ENCODE measurements at regions not wholly inside any gene's neighbourhood (a gene's known extent, or its start where the extent isn't known, plus 50 kb on each side); places are given as distances from the start of the nearest gene placed in this dataset.

DNA sequence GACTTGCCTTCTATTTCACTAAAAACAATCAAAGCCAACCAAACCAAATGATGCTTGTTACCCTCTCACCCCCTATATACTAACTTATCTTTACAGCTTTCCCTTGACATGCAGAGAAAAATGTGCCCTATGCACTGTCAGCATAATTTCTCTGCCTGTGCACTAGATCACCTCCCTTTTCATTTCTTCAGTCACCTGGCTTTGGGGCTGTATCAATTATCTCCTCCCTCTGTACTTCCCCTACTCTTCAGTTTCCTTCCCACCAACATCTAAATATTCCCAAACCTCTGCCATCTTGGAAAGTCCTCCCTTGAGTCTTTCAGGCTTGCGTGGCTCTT lies 103.5 kb upstream of the TAPT1 start:
- 87 to 91% methylated on average over 1 of the region's 1 CpG for WGBS, 2 donors

GRCh38 chr4:16329125-16329796 lies 103.0 kb upstream of the TAPT1 start:
- Histone ChIP-seq H3K36me3 (ENCODE audit: control insufficient read depth in 2 of 2, insufficient read depth in 2 of 2, low read length in 1 of 2) (no peaks in the 10 kb centered on the region), H3K9me3 (ENCODE audit: control insufficient read depth in 2 of 2, insufficient read depth in 1 of 2, low read depth in 1 of 2, low read length in 1 of 2) (no peaks in the 10 kb centered on the region), H3K4me1 (ENCODE audit: control insufficient read depth in 2 of 2, insufficient read depth in 2 of 2, low read length in 1 of 2) (no peaks in the 10 kb centered on the region), H3K27me3 (ENCODE audit: control insufficient read depth in 1 of 2, insufficient read depth in 2 of 2, low read length in 2 of 2) (no peaks in the 10 kb centered on the region), H3K27ac (ENCODE audit: low read depth in 2 of 2, low read length in 1 of 2) (no peak overlapping the region), H3K4me3 (ENCODE audit: low read depth in 1 of 2, low read length in 2 of 2) (no peak overlapping the region)
- 83 to 85% methylated on average over 2 of the region's 2 CpGs for WGBS, 2 donors

More for the DNA sequence above, 103.5 kb upstream of the TAPT1 start:
- Histone ChIP-seq H3K36me3 (ENCODE audit: control insufficient read depth in 2 of 2, insufficient read depth in 2 of 2, low read length in 1 of 2) (no peaks in the 10 kb centered on the region), H3K4me3 (ENCODE audit: low read depth in 1 of 2, low read length in 2 of 2) (no peak overlapping the region), H3K4me1 (ENCODE audit: control insufficient read depth in 2 of 2, insufficient read depth in 2 of 2, low read length in 1 of 2) (no peaks in the 10 kb centered on the region), H3K27ac (ENCODE audit: low read depth in 2 of 2, low read length in 1 of 2) (no peak overlapping the region), H3K9me3 (ENCODE audit: control insufficient read depth in 2 of 2, insufficient read depth in 1 of 2, low read depth in 1 of 2, low read length in 1 of 2) (no peaks in the 10 kb centered on the region), H3K27me3 (ENCODE audit: control insufficient read depth in 1 of 2, insufficient read depth in 2 of 2, low read length in 2 of 2) (no peaks in the 10 kb centered on the region)

DNA sequence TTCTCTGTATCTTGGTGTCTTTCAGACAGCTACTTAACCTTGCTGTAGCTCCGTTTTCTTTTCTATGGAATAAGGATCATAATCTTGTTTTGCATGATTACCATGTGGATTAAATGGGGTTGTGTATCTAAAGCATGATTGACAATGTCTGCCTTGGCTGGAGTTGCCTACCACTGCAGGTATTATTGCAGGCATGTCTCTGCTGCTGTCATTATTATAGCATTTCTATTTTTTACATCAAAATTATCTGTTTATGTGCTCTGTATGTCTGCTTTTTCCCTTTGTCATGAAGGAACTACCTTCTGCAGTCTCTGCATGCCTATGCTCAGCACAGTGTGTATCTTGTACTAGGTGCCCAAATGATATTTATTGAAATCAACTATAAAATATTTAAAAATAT lies 95.9 kb upstream of the TAPT1 start:
- Histone ChIP-seq H3K4me3 (ENCODE audit: low read depth in 1 of 2, low read length in 2 of 2) (no peak overlapping the region), H3K36me3 (ENCODE audit: control insufficient read depth in 2 of 2, insufficient read depth in 2 of 2, low read length in 1 of 2) (no peaks in the 10 kb centered on the region), H3K27ac (ENCODE audit: low read depth in 2 of 2, low read length in 1 of 2) (no peak overlapping the region), H3K27me3 (ENCODE audit: control insufficient read depth in 1 of 2, insufficient read depth in 2 of 2, low read length in 2 of 2) (no peaks in the 10 kb centered on the region), H3K9me3 (ENCODE audit: control insufficient read depth in 2 of 2, insufficient read depth in 1 of 2, low read depth in 1 of 2, low read length in 1 of 2) (no peaks in the 10 kb centered on the region), H3K4me1 (ENCODE audit: control insufficient read depth in 2 of 2, insufficient read depth in 2 of 2, low read length in 1 of 2) (no peaks in the 10 kb centered on the region)
- WGBS, 2 donors = 36 to 53% methylated on average over 1 of the region's 1 CpG

- Histone ChIP-seq H3K27me3 (ENCODE audit: control insufficient read depth in 1 of 2, insufficient read depth in 2 of 2, low read length in 2 of 2) (no peaks in the 10 kb centered on the region), H3K36me3 (ENCODE audit: control insufficient read depth in 2 of 2, insufficient read depth in 2 of 2, low read length in 1 of 2) (no peaks in the 10 kb centered on the region), H3K4me3 (ENCODE audit: low read depth in 1 of 2, low read length in 2 of 2) (no peak overlapping the region), H3K27ac (ENCODE audit: low read depth in 2 of 2, low read length in 1 of 2) (no peak overlapping the region), H3K9me3 (ENCODE audit: control insufficient read depth in 2 of 2, insufficient read depth in 1 of 2, low read depth in 1 of 2, low read length in 1 of 2) (no peaks in the 10 kb centered on the region), H3K4me1 (ENCODE audit: control insufficient read depth in 2 of 2, insufficient read depth in 2 of 2, low read length in 1 of 2) (no peaks in the 10 kb centered on the region)
- 93% methylated on average over 8 of the region's 8 CpGs for WGBS, 2 donors
Observed at GRCh38 chr4:16315456-16315855, 89.2 kb upstream of the TAPT1 start.

- H3K27ac ChIP-seq (ENCODE audit: low read depth in 2 of 2, low read length in 1 of 2) = no peak overlapping the region
- H3K9me3 ChIP-seq (ENCODE audit: control insufficient read depth in 2 of 2, insufficient read depth in 1 of 2, low read depth in 1 of 2, low read length in 1 of 2) = no peaks in the 10 kb centered on the region
- H3K4me3 ChIP-seq (ENCODE audit: low read depth in 1 of 2, low read length in 2 of 2) = no peak overlapping the region
- no peaks in the 10 kb centered on the region for H3K36me3 ChIP-seq (ENCODE audit: control insufficient read depth in 2 of 2, insufficient read depth in 2 of 2, low read length in 1 of 2)
- no peaks in the 10 kb centered on the region for H3K4me1 ChIP-seq (ENCODE audit: control insufficient read depth in 2 of 2, insufficient read depth in 2 of 2, low read length in 1 of 2)
- WGBS, 2 donors = 76 to 82% methylated on average over 3 of the region's 3 CpGs
- H3K27me3 ChIP-seq (ENCODE audit: control insufficient read depth in 1 of 2, insufficient read depth in 2 of 2, low read length in 2 of 2) = no peaks in the 10 kb centered on the region
Observed at GRCh38 chr4:16310606-16311005, 84.3 kb upstream of the TAPT1 start.

GRCh38 chr4:16302648-16303047 lies 76.4 kb upstream of the TAPT1 start:
- Histone ChIP-seq H3K36me3 (ENCODE audit: control insufficient read depth in 2 of 2, insufficient read depth in 2 of 2, low read length in 1 of 2) (no peaks in the 10 kb centered on the region), H3K4me1 (ENCODE audit: control insufficient read depth in 2 of 2, insufficient read depth in 2 of 2, low read length in 1 of 2) (no peaks in the 10 kb centered on the region), H3K27me3 (ENCODE audit: control insufficient read depth in 1 of 2, insufficient read depth in 2 of 2, low read length in 2 of 2) (no peaks in the 10 kb centered on the region), H3K27ac (ENCODE audit: low read depth in 2 of 2, low read length in 1 of 2) (no peak overlapping the region), H3K9me3 (ENCODE audit: control insufficient read depth in 2 of 2, insufficient read depth in 1 of 2, low read depth in 1 of 2, low read length in 1 of 2) (no peaks in the 10 kb centered on the region), H3K4me3 (ENCODE audit: low read depth in 1 of 2, low read length in 2 of 2) (no peak overlapping the region)
- WGBS, 2 donors = 76 to 88% methylated on average over 3 of the region's 3 CpGs

DNA sequence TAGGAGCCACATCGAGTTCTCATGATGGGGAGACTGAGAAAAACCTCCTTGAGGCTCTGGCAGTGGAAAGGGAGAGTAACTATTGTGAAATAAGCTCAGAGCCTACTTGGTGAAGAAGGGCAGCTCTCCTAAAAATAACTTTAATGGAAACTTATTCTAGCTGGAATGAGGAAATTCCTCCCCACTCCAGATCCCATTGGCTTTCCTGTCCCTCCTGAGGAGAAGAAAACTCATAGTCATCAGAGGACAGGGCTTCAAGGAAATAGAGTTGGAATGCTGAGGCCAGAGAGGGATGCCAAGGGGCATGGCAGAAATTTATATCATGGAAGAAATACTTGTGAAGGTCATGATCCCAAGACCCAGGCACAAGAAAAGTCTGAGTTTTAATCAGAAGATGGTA lies 70.7 kb upstream of the TAPT1 start:
- Histone ChIP-seq H3K9me3 (ENCODE audit: control insufficient read depth in 2 of 2, insufficient read depth in 1 of 2, low read depth in 1 of 2, low read length in 1 of 2) (no peaks in the 10 kb centered on the region), H3K27me3 (ENCODE audit: control insufficient read depth in 1 of 2, insufficient read depth in 2 of 2, low read length in 2 of 2) (no peaks in the 10 kb centered on the region), H3K4me1 (ENCODE audit: control insufficient read depth in 2 of 2, insufficient read depth in 2 of 2, low read length in 1 of 2) (no peaks in the 10 kb centered on the region), H3K27ac (ENCODE audit: low read depth in 2 of 2, low read length in 1 of 2) (no peak overlapping the region), H3K36me3 (ENCODE audit: control insufficient read depth in 2 of 2, insufficient read depth in 2 of 2, low read length in 1 of 2) (no peaks in the 10 kb centered on the region), H3K4me3 (ENCODE audit: low read depth in 1 of 2, low read length in 2 of 2) (no peak overlapping the region)
- 73 to 74% methylated on average over 1 of the region's 1 CpG for WGBS, 2 donors

- Histone ChIP-seq H3K27me3 (ENCODE audit: control insufficient read depth in 1 of 2, insufficient read depth in 2 of 2, low read length in 2 of 2) (no peaks in the 10 kb centered on the region), H3K4me3 (ENCODE audit: low read depth in 1 of 2, low read length in 2 of 2) (no peak overlapping the region), H3K4me1 (ENCODE audit: control insufficient read depth in 2 of 2, insufficient read depth in 2 of 2, low read length in 1 of 2) (no peaks in the 10 kb centered on the region), H3K36me3 (ENCODE audit: control insufficient read depth in 2 of 2, insufficient read depth in 2 of 2, low read length in 1 of 2) (no peaks in the 10 kb centered on the region), H3K9me3 (ENCODE audit: control insufficient read depth in 2 of 2, insufficient read depth in 1 of 2, low read depth in 1 of 2, low read length in 1 of 2) (no peaks in the 10 kb centered on the region), H3K27ac (ENCODE audit: low read depth in 2 of 2, low read length in 1 of 2) (no peak overlapping the region)
- WGBS, 2 donors = 87 to 88% methylated on average over 1 of the region's 1 CpG
Observed at GRCh38 chr4:16294455-16294854, 68.2 kb upstream of the TAPT1 start.

DNA sequence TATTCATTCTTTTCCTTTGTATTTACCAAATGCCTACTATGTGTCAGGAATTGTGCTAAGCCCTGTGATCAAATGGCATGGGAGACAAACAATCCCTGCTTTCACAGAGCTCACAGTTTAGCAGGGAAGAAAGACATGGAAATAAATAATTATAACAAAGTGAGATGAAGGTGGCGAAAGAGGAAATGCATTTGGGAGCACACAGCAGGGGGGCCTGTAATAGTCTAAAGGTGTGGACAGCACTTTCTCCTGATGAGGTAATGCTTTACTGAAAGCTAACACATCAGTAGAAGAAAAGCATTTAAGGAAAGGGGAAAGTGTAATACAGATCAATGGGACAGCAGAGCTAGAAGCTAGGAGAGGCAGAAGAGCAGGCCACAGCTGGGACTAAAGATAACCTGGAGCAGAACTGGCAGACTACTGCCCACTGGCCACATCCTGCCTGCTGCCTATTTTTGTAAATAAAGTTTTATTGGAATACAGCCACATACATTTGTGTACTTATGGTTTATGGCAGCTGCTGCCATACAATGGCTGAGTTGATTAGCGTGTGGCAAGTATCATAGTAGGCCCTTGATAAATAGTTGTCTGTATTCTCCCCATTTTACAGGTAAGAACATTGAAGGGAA lies 67.1 kb upstream of the TAPT1 start:
- no peaks in the 10 kb centered on the region for H3K4me1 ChIP-seq (ENCODE audit: control insufficient read depth in 2 of 2, insufficient read depth in 2 of 2, low read length in 1 of 2)
- no peak overlapping the region for H3K4me3 ChIP-seq (ENCODE audit: low read depth in 1 of 2, low read length in 2 of 2)
- H3K36me3 ChIP-seq (ENCODE audit: control insufficient read depth in 2 of 2, insufficient read depth in 2 of 2, low read length in 1 of 2) = no peaks in the 10 kb centered on the region
- no peak overlapping the region for H3K27ac ChIP-seq (ENCODE audit: low read depth in 2 of 2, low read length in 1 of 2)
- 96 to 97% methylated on average over 2 of the region's 2 CpGs for WGBS, 2 donors
- no peaks in the 10 kb centered on the region for H3K27me3 ChIP-seq (ENCODE audit: control insufficient read depth in 1 of 2, insufficient read depth in 2 of 2, low read length in 2 of 2)
- no peaks in the 10 kb centered on the region for H3K9me3 ChIP-seq (ENCODE audit: control insufficient read depth in 2 of 2, insufficient read depth in 1 of 2, low read depth in 1 of 2, low read length in 1 of 2)

DNA sequence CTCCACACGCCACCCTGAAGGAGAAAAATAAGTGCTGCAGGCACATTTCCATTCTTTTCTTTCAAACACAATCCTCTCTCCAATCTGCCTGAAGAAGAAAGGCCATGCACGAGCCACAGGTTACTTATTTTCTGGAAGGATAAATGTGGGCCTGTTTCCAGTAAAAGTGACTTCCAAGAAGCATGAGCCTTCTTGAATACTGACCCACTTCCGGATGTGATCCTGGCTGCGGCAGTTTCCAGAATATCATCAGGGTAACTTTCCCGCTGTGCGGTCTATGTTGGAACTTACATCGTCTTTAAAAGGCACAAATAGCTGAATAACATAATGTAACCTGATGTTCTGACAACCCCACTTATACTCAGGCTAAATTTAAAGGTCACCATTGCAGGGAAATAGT lies 66.3 kb upstream of the TAPT1 start:
- Histone ChIP-seq H3K4me3 (ENCODE audit: low read depth in 1 of 2, low read length in 2 of 2) (no peak overlapping the region), H3K4me1 (ENCODE audit: control insufficient read depth in 2 of 2, insufficient read depth in 2 of 2, low read length in 1 of 2) (no peaks in the 10 kb centered on the region), H3K27me3 (ENCODE audit: control insufficient read depth in 1 of 2, insufficient read depth in 2 of 2, low read length in 2 of 2) (no peaks in the 10 kb centered on the region), H3K9me3 (ENCODE audit: control insufficient read depth in 2 of 2, insufficient read depth in 1 of 2, low read depth in 1 of 2, low read length in 1 of 2) (no peaks in the 10 kb centered on the region), H3K36me3 (ENCODE audit: control insufficient read depth in 2 of 2, insufficient read depth in 2 of 2, low read length in 1 of 2) (no peaks in the 10 kb centered on the region), H3K27ac (ENCODE audit: low read depth in 2 of 2, low read length in 1 of 2) (no peak overlapping the region)
- WGBS, 2 donors = 72 to 80% methylated on average over 7 of the region's 7 CpGs

All from esophagus (tissue), 2 donors.